ENCODE measurements at regions not wholly inside any gene's neighbourhood (a gene's known extent, or its start where the extent isn't known, plus 50 kb on each side); places are given as distances from the start of the nearest gene placed in this dataset.
"Not testable (repeated sequence)": the region's sequence is repeated elsewhere in the genome, so short reads cannot be mapped to it uniquely, and the experiment has no call there.

- no peak overlapping the region for H3K4me3 ChIP-seq (ENCODE audit: low read depth, low read length)
- no peak for TF ChIP-seq CTCF (IDR thresholded peaks at IDR 0.05; ENCODE audit: low read depth, low read length)
Measured at GRCh38 chr5:90096415-90097081, 313.0 kb downstream of the CETN3 start.

GRCh38 chr5:90095292-90096060, 314.1 kb downstream of the CETN3 start:
- no peak for TF ChIP-seq CTCF (IDR thresholded peaks at IDR 0.05; ENCODE audit: low read depth, low read length)
- no peak overlapping the region for H3K4me3 ChIP-seq (ENCODE audit: low read depth, low read length)

- no peak for TF ChIP-seq CTCF (IDR thresholded peaks at IDR 0.05; ENCODE audit: low read depth, low read length)
- H3K4me3 ChIP-seq (ENCODE audit: low read depth, low read length): no peak overlapping the region
Measured at GRCh38 chr5:90093751-90094485, 315.6 kb downstream of the CETN3 start.

- H3K4me3 ChIP-seq (ENCODE audit: low read depth, low read length): no peak overlapping the region
- no peak for TF ChIP-seq CTCF (IDR thresholded peaks at IDR 0.05; ENCODE audit: low read depth, low read length)
Measured at GRCh38 chr5:90092734-90093133, 316.8 kb downstream of the CETN3 start.

GRCh38 chr5:90084342-90084741, 325.2 kb downstream of the CETN3 start:
- TF ChIP-seq CTCF (IDR thresholded peaks at IDR 0.05; ENCODE audit: low read depth, low read length): no peak
- H3K4me3 ChIP-seq (ENCODE audit: low read depth, low read length): no peak overlapping the region

- not testable (repeated sequence) for H3K4me3 ChIP-seq (ENCODE audit: low read depth, low read length)
Measured at GRCh38 chr5:90073026-90073570, 336.5 kb downstream of the CETN3 start.

- no peak overlapping the region for H3K4me3 ChIP-seq (ENCODE audit: low read depth, low read length)
- TF ChIP-seq CTCF (IDR thresholded peaks at IDR 0.05; ENCODE audit: low read depth, low read length): no peak
Measured at GRCh38 chr5:90071656-90072055, 337.9 kb downstream of the CETN3 start.

Measured in WI38 (cell line).